ENCODE measurements at regions not wholly inside any gene's neighbourhood (a gene's known extent, or its start where the extent isn't known, plus 50 kb on each side); places are given as distances from the start of the nearest gene placed in this dataset.

DNA sequence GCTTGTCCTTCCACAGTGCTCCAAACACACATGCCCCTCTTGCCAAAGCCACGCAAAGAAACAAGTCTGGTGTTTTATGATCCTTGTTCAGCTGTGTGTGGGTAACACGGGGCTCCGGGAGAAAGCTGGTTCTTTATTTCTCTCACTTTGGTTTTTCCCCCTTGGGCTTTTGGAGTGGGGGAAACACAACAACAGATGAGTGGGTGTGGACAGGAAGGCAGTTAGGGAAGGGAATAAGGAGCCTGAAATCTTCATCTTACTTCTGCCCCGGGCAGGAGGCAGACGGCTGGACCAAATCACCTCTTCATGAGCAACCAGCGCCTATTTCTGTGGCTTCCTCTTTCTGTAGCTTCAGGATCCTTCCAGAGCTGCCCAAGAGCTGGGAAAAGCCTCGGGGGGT, 218.5 kb downstream of the PHETA1 start:
- Histone ChIP-seq H3K4me3 (ENCODE audit: low read length) (no peak overlapping the region), H3K27me3 (replicated peaks; ENCODE audit: insufficient read depth, low read length) (no peaks in the 10 kb centered on the region; the same call in 1 of the 2 replicates), H3K36me3 (replicated peaks; ENCODE audit: insufficient read depth, low read length) (no peaks in the 10 kb centered on the region), H2AFZ (ENCODE audit: low read length) (no peak overlapping the region), H3K4me2 (ENCODE audit: low read depth, low read length) (no peak overlapping the region), H3K9me2 (replicated peaks; ENCODE audit: insufficient read depth, low read length) (no peaks in the 10 kb centered on the region), H3F3A (ENCODE audit: insufficient read depth, low read length) (no peaks in the 10 kb centered on the region), H3K27ac (ENCODE audit: low read length) (no peak overlapping the region), H3K9me3 (replicated peaks; ENCODE audit: insufficient read depth, low read length) (no peaks in the 10 kb centered on the region), H3K4me1 (ENCODE audit: low read length) (no peaks in the 10 kb centered on the region), H3K9ac (ENCODE audit: low read length) (no peak overlapping the region), H3K79me2 (ENCODE audit: low read length) (no peaks in the 10 kb centered on the region), H4K20me1 (ENCODE audit: insufficient read depth, low read length) (no peaks in the 10 kb centered on the region)
- TF ChIP-seq EZH2phosphoT487 (IDR thresholded peaks at IDR 0.05; ENCODE audit: low read length) (no peak), EZH2 (optimal IDR thresholded peaks at IDR 0.05; ENCODE audit: low read depth, low read length) (no peak)
- TF ChIP-seq, protein P1, sequence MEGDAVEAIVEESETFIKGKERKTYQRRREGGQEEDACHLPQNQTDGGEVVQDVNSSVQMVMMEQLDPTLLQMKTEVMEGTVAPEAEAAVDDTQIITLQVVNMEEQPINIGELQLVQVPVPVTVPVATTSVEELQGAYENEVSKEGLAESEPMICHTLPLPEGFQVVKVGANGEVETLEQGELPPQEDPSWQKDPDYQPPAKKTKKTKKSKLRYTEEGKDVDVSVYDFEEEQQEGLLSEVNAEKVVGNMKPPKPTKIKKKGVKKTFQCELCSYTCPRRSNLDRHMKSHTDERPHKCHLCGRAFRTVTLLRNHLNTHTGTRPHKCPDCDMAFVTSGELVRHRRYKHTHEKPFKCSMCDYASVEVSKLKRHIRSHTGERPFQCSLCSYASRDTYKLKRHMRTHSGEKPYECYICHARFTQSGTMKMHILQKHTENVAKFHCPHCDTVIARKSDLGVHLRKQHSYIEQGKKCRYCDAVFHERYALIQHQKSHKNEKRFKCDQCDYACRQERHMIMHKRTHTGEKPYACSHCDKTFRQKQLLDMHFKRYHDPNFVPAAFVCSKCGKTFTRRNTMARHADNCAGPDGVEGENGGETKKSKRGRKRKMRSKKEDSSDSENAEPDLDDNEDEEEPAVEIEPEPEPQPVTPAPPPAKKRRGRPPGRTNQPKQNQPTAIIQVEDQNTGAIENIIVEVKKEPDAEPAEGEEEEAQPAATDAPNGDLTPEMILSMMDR (IDR thresholded peaks at IDR 0.05; ENCODE audit: low read length), result no peak
- DNase-seq, result no peak

DNA sequence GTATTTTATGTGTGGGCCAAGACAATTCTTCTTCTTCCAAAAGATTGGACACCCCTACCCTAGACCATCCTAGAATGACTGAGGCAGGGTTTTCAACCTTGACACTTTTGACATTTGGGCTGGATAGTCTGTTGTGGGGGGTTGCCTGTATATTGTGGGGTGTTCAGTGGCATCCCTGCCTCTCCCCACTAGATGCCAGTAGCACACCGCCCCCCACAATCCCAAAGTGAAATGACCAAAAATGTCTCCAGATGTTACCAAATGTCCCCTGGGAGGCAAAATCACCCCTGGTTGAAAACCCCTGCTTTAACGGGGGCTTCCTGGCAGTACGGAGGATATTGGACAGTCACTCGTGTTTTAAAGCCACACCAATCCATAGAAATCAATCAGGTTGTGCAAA, 219.6 kb downstream of the PHETA1 start:
- Histone ChIP-seq H3K27me3 (replicated peaks; ENCODE audit: insufficient read depth, low read length) (no peaks in the 10 kb centered on the region; the same call in 1 of the 2 replicates), H4K20me1 (ENCODE audit: insufficient read depth, low read length) (no peaks in the 10 kb centered on the region), H3K4me1 (ENCODE audit: low read length) (no peaks in the 10 kb centered on the region), H3K9me3 (replicated peaks; ENCODE audit: insufficient read depth, low read length) (no peaks in the 10 kb centered on the region), H2AFZ (ENCODE audit: low read length) (no peak overlapping the region), H3K4me2 (ENCODE audit: low read depth, low read length) (no peak overlapping the region), H3K4me3 (ENCODE audit: low read length) (no peak overlapping the region), H3K9me2 (replicated peaks; ENCODE audit: insufficient read depth, low read length) (no peaks in the 10 kb centered on the region), H3K9ac (ENCODE audit: low read length) (no peak overlapping the region), H3K79me2 (ENCODE audit: low read length) (no peaks in the 10 kb centered on the region), H3K36me3 (replicated peaks; ENCODE audit: insufficient read depth, low read length) (no peaks in the 10 kb centered on the region), H3K27ac (ENCODE audit: low read length) (no peak overlapping the region), H3F3A (ENCODE audit: insufficient read depth, low read length) (no peaks in the 10 kb centered on the region)
- TF ChIP-seq EZH2 (optimal IDR thresholded peaks at IDR 0.05; ENCODE audit: low read depth, low read length) (no peak), EZH2phosphoT487 (IDR thresholded peaks at IDR 0.05; ENCODE audit: low read length) (no peak)
- TF ChIP-seq, protein P1 (IDR thresholded peaks at IDR 0.05; ENCODE audit: low read length), result no peak
- DNase-seq, result no peak

GRCh38 chr12:111148005-111148404, 220.9 kb downstream of the PHETA1 start:
- no peaks in the 10 kb centered on the region for H4K20me1 ChIP-seq (ENCODE audit: insufficient read depth, low read length)
- no peaks in the 10 kb centered on the region; the same call in 1 of the 2 replicates for H3K27me3 ChIP-seq (replicated peaks; ENCODE audit: insufficient read depth, low read length)
- no peaks in the 10 kb centered on the region for H3K9me2 ChIP-seq (replicated peaks; ENCODE audit: insufficient read depth, low read length)
- H3K36me3 ChIP-seq (replicated peaks; ENCODE audit: insufficient read depth, low read length), result no peaks in the 10 kb centered on the region
- no peaks in the 10 kb centered on the region for H3K4me1 ChIP-seq (ENCODE audit: low read length)
- no peak overlapping the region for H3K27ac ChIP-seq (ENCODE audit: low read length)
- H3F3A ChIP-seq (ENCODE audit: insufficient read depth, low read length), result no peaks in the 10 kb centered on the region
- no peak overlapping the region for H3K9ac ChIP-seq (ENCODE audit: low read length)
- no peak for DNase-seq
- H3K9me3 ChIP-seq (replicated peaks; ENCODE audit: insufficient read depth, low read length), result no peaks in the 10 kb centered on the region
- TF ChIP-seq EZH2 (optimal IDR thresholded peaks at IDR 0.05; ENCODE audit: low read depth, low read length), result no peak
- TF ChIP-seq, protein P1 (IDR thresholded peaks at IDR 0.05; ENCODE audit: low read length), result no peak
- no peak for TF ChIP-seq EZH2phosphoT487 (IDR thresholded peaks at IDR 0.05; ENCODE audit: low read length)
- H3K4me2 ChIP-seq (ENCODE audit: low read depth, low read length), result no peak overlapping the region
- no peak overlapping the region for H2AFZ ChIP-seq (ENCODE audit: low read length)
- no peaks in the 10 kb centered on the region for H3K79me2 ChIP-seq (ENCODE audit: low read length)
- no peak overlapping the region for H3K4me3 ChIP-seq (ENCODE audit: low read length)

Data from MM.1S (cell line).